Panc1 (cell line): ENCODE measurements at regions not wholly inside any gene's neighbourhood (a gene's known extent, or its start where the extent isn't known, plus 50 kb on each side); places are given as distances from the start of the nearest gene placed in this dataset.

Experiments
- ATAC-seq: fragments of 200-7000 bp; cut with Tn5 transposase; 2 replicates; pipeline ENCODE4 v1.9.1; 2020; ENCODE audit warnings: mild to moderate bottlenecking, moderate library complexity
- BruUV-seq: library from RNA; stranded (reverse); fragments of 400-500 nt; replicated peaks from 2 replicates; lab custom pipeline; 2021; lab: Mats Ljungman, UMichigan
- CTCF ChIA-PET: fragments of 300-600 bp; sonication (Branson Sonifier 250); formaldehyde crosslinking; loops from one replicate; lab custom pipeline; 2022; ENCODE audit warnings: antibody characterized with exemption; lab: Charles Lee
- POLR2A ChIA-PET: fragments of 300-600 bp; sonication (Branson Sonifier 250); formaldehyde crosslinking; loops from one replicate; lab custom pipeline; 2022; ENCODE audit warnings: antibody characterized with exemption; lab: Charles Lee
- DNase-seq: peaks from one replicate; pipeline ENCODE4 v3.0.0-alpha.2; 2010; ENCODE audit warnings: low read depth, low spot score
- H3K27ac ChIP-seq: 2 replicates; pipeline ENCODE4 v1.5.1; 2011; ENCODE audit warnings: mild to moderate bottlenecking, low read length, inconsistent platforms
- H3K27me3 ChIP-seq: fragments of 200-500 bp; sonication (Bioruptor generic); 2 replicates; pipeline ENCODE4 v1.6.0; 2014; ENCODE audit warnings: low read length, inconsistent platforms; ENCODE audit not compliant: control insufficient read depth, insufficient read depth
- H3K36me3 ChIP-seq: fragments of 200-500 bp; sonication (Bioruptor generic); 2 replicates; pipeline ENCODE4 v1.5.1; 2014; ENCODE audit warnings: inconsistent platforms, mild to moderate bottlenecking, low read length, moderate library complexity; ENCODE audit not compliant: control insufficient read depth, insufficient read depth
- H3K4me1 ChIP-seq: 2 replicates; pipeline ENCODE4 v1.5.1; 2011; ENCODE audit warnings: inconsistent platforms, mild to moderate bottlenecking, low read length, moderate library complexity; ENCODE audit not compliant: control insufficient read depth, insufficient read depth
- H3K4me3 ChIP-seq, 2 experiments: 2 replicates each; pipeline ENCODE4 v1.5.1; 2011 to 2012; ENCODE audit warnings: low read depth in 2 of 2, low read length in 2 of 2, mild to moderate bottlenecking in 2 of 2, inconsistent platforms in 1 of 2, moderate library complexity in 1 of 2
- H3K9me3 ChIP-seq: fragments of 200-500 bp; sonication (Bioruptor generic); 2 replicates; pipeline ENCODE4 v1.5.1; 2014; ENCODE audit warnings: low read depth, mild to moderate bottlenecking, inconsistent platforms, low read length, moderate library complexity; ENCODE audit not compliant: control insufficient read depth, insufficient read depth
- POLR2AphosphoS5 ChIP-seq: IDR thresholded peaks from 2 replicates; pipeline ENCODE4 v1.6.1; 2012; ENCODE audit warnings: mild to moderate bottlenecking, low read depth, low read length, moderate library complexity
- SIN3A ChIP-seq: IDR thresholded peaks from 2 replicates; pipeline ENCODE4 v1.6.1; 2012; ENCODE audit warnings: low read depth, mild to moderate bottlenecking, low read length, moderate library complexity, borderline replicate concordance; ENCODE audit not compliant: insufficient read depth
- TCF7L2 ChIP-seq: IDR thresholded peaks from 2 replicates; pipeline ENCODE4 v1.6.1; 2011; ENCODE audit warnings: mild to moderate bottlenecking, low read depth, low read length, inconsistent platforms
- in situ Hi-C: cut with HindIII; loops from 2 replicates; pipeline ENCODE4 v1.10.0; 2016; ENCODE audit warnings: low sequenced_read_pairs, low pct_unique_long_range_greater_than_20kb
- intact Hi-C: fragments of 100-400 bp; cut with micrococcal nuclease; formaldehyde crosslinking; loops from one replicate; pipeline ENCODE4 v1.10.0; 2022; ENCODE audit not compliant: unreplicated experiment
- TF ChIP-seq, protein P1 (sequence below), 2 experiments: IDR thresholded peaks; 2 replicates each; pipeline ENCODE4 v1.6.1; 2011 to 2012; ENCODE audit warnings: low read depth in 2 of 2, control low read depth in 1 of 2, low read length in 1 of 2, mild to moderate bottlenecking in 1 of 2, moderate library complexity in 1 of 2; ENCODE audit not compliant: insufficient read depth in 1 of 2
- TF ChIP-seq, protein P2 (sequence below): fragments of 450-650 bp; IDR thresholded peaks from 2 replicates; pipeline ENCODE4 v1.5.1; 2017; ENCODE audit warnings: mild to moderate bottlenecking

GRCh38 chr13:56902276-56902675, 238.4 kb upstream of the PRR20A start:
- Histone ChIP-seq H3K27me3 (no peaks in the 10 kb centered on the region), H3K4me1 (no peaks in the 10 kb centered on the region), H3K4me3 (no peak overlapping the region), H3K27ac (no peak overlapping the region), H3K36me3 (no peaks in the 10 kb centered on the region), H3K9me3 (no peaks in the 10 kb centered on the region)
- no TSS peak for BruUV-seq
- ChIA-PET POLR2A (interaction anchor here (0.7 kb wide), 1 partner anchor 1663 kb away, joined by 7 read pairs; no protein-coding TSS in a partner anchor), CTCF (no interaction called here)
- in situ Hi-C loops: no loop called here
- intact Hi-C loops: no loop called here
- no peak for DNase-seq
- no peak for ATAC-seq
- TF ChIP-seq, protein P1, sequence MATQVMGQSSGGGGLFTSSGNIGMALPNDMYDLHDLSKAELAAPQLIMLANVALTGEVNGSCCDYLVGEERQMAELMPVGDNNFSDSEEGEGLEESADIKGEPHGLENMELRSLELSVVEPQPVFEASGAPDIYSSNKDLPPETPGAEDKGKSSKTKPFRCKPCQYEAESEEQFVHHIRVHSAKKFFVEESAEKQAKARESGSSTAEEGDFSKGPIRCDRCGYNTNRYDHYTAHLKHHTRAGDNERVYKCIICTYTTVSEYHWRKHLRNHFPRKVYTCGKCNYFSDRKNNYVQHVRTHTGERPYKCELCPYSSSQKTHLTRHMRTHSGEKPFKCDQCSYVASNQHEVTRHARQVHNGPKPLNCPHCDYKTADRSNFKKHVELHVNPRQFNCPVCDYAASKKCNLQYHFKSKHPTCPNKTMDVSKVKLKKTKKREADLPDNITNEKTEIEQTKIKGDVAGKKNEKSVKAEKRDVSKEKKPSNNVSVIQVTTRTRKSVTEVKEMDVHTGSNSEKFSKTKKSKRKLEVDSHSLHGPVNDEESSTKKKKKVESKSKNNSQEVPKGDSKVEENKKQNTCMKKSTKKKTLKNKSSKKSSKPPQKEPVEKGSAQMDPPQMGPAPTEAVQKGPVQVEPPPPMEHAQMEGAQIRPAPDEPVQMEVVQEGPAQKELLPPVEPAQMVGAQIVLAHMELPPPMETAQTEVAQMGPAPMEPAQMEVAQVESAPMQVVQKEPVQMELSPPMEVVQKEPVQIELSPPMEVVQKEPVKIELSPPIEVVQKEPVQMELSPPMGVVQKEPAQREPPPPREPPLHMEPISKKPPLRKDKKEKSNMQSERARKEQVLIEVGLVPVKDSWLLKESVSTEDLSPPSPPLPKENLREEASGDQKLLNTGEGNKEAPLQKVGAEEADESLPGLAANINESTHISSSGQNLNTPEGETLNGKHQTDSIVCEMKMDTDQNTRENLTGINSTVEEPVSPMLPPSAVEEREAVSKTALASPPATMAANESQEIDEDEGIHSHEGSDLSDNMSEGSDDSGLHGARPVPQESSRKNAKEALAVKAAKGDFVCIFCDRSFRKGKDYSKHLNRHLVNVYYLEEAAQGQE (IDR thresholded peaks at IDR 0.05; ENCODE audit: insufficient read depth in 1 of 2, low read depth in 2 of 2, low read length in 1 of 2): no peak
- TF ChIP-seq POLR2AphosphoS5 (no peak), TCF7L2 (no peak), SIN3A (no peak)
- TF ChIP-seq, protein P2, sequence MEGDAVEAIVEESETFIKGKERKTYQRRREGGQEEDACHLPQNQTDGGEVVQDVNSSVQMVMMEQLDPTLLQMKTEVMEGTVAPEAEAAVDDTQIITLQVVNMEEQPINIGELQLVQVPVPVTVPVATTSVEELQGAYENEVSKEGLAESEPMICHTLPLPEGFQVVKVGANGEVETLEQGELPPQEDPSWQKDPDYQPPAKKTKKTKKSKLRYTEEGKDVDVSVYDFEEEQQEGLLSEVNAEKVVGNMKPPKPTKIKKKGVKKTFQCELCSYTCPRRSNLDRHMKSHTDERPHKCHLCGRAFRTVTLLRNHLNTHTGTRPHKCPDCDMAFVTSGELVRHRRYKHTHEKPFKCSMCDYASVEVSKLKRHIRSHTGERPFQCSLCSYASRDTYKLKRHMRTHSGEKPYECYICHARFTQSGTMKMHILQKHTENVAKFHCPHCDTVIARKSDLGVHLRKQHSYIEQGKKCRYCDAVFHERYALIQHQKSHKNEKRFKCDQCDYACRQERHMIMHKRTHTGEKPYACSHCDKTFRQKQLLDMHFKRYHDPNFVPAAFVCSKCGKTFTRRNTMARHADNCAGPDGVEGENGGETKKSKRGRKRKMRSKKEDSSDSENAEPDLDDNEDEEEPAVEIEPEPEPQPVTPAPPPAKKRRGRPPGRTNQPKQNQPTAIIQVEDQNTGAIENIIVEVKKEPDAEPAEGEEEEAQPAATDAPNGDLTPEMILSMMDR: no peak

GRCh38 chr13:56903710-56904282, 236.9 kb upstream of the PRR20A start:
- Histone ChIP-seq H3K9me3 (no peaks in the 10 kb centered on the region), H3K27ac (no peak overlapping the region), H3K36me3 (no peaks in the 10 kb centered on the region), H3K4me1 (no peaks in the 10 kb centered on the region), H3K27me3 (no peaks in the 10 kb centered on the region), H3K4me3 (no peak overlapping the region)
- BruUV-seq: no TSS peak
- ATAC-seq (no peak), DNase-seq (no peak)
- intact Hi-C loops (no loop called here), in situ Hi-C loops (no loop called here)
- TF ChIP-seq, protein P1 (IDR thresholded peaks at IDR 0.05; ENCODE audit: insufficient read depth in 1 of 2, low read depth in 2 of 2, low read length in 1 of 2): no peak
- TF ChIP-seq, protein P2: no peak
- TF ChIP-seq SIN3A (no peak), TCF7L2 (no peak), POLR2AphosphoS5 (no peak)
- ChIA-PET POLR2A (no interaction called here), CTCF (no interaction called here)
